RWPE1 (cell line): ENCODE measurements at regions not wholly inside any gene's neighbourhood (a gene's known extent, or its start where the extent isn't known, plus 50 kb on each side); places are given as distances from the start of the nearest gene placed in this dataset.

Experiments used
- CTCF ChIA-PET: fragments of 350-600 bp; sonication (Branson Sonifier 250); formaldehyde crosslinking; extraction: SDS; loops from one replicate; lab custom pipeline; 2021; lab: Yijun Ruan, JAX
- POLR2A ChIA-PET: fragments of 400-600 bp; formaldehyde crosslinking; extraction: SDS; loops from one replicate; lab custom pipeline; 2020; ENCODE audit warnings: antibody characterized with exemption; ENCODE audit not compliant: low non-redundant PET; lab: Yijun Ruan, JAX
- DNase-seq: peaks from one replicate; pipeline ENCODE4 v3.0.0; 2012; ENCODE audit warnings: low spot score
- H3K27ac ChIP-seq: fragments of 450-650 bp; 2 replicates; pipeline ENCODE4 v1.5.1; 2017
- TF ChIP-seq, protein P1 (sequence below): fragments of 450-650 bp; conservative IDR thresholded peaks from 2 replicates; pipeline ENCODE4 v1.5.1; 2017; ENCODE audit warnings: low read depth, mild to moderate bottlenecking

GRCh38 chr7:91579837-91580236 lies 300.7 kb downstream of the MTERF1 start:
- TF ChIP-seq, protein P1, sequence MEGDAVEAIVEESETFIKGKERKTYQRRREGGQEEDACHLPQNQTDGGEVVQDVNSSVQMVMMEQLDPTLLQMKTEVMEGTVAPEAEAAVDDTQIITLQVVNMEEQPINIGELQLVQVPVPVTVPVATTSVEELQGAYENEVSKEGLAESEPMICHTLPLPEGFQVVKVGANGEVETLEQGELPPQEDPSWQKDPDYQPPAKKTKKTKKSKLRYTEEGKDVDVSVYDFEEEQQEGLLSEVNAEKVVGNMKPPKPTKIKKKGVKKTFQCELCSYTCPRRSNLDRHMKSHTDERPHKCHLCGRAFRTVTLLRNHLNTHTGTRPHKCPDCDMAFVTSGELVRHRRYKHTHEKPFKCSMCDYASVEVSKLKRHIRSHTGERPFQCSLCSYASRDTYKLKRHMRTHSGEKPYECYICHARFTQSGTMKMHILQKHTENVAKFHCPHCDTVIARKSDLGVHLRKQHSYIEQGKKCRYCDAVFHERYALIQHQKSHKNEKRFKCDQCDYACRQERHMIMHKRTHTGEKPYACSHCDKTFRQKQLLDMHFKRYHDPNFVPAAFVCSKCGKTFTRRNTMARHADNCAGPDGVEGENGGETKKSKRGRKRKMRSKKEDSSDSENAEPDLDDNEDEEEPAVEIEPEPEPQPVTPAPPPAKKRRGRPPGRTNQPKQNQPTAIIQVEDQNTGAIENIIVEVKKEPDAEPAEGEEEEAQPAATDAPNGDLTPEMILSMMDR: no peak
- DNase-seq: no peak
- POLR2A ChIA-PET: no interaction called here
- H3K27ac ChIP-seq: no peak overlapping the region
- CTCF ChIA-PET: interaction anchor here (0.6 to 1.0 kb wide), 3 partner anchors 10 to 194 kb away, joined by 3 read pairs; no protein-coding TSS in a partner anchor

GRCh38 chr7:91582799-91583477 lies 297.6 kb downstream of the MTERF1 start:
- DNase-seq: no peak
- TF ChIP-seq, protein P1: no peak
- ChIA-PET POLR2A (no interaction called here), CTCF (no interaction called here)
- no peak overlapping the region for H3K27ac ChIP-seq

DNA sequence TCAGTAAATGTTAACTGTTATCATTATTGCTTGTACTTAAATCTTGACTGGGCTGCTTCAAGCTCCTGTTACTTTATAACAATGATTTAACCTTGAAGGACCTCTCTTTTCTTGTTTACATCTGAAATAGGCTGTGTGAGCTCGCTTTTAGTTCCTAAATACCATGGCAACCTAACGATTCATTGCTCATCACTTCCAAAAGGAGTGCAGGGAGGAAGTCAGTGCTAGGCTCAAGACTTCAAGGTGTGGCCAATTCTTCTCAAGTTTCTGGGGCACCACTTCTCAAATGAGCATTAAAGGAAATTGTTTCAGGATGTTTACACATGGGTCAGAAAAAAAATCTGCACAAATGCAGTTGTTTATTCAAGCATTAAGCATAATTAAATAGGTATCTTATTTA lies 284.2 kb downstream of the MTERF1 start:
- H3K27ac ChIP-seq: no peak overlapping the region
- ChIA-PET CTCF (no interaction called here), POLR2A (no interaction called here)
- DNase-seq: no peak
- TF ChIP-seq, protein P1: no peak

GRCh38 chr7:91598791-91599190 lies 281.7 kb downstream of the MTERF1 start:
- no peak overlapping the region for H3K27ac ChIP-seq
- CTCF ChIA-PET: no interaction called here
- TF ChIP-seq, protein P1: no peak
- POLR2A ChIA-PET: no interaction called here
- no peak for DNase-seq

DNA sequence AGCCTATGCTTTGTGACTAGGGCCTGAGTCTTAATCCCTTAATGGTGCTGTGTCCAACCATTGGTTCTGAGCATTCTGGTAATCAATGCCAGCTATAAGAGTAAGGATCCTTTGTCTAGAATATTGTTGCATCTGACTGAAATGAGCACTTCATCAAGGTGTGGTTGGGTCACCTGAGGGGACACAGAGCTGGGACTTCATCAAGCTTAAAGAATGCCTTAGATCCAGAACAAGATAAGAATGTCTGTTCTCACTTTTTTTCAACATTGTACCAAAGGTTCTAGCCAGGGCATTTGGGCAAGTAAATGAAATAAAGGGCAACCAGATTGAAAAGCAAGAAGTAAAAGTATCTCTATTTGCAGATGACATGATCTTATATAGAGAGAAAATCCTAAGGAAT lies 280.4 kb downstream of the MTERF1 start:
- DNase-seq: no peak
- TF ChIP-seq, protein P1: no peak
- CTCF ChIA-PET: no interaction called here
- POLR2A ChIA-PET: no interaction called here
- H3K27ac ChIP-seq: no peak overlapping the region

- ChIA-PET CTCF (no interaction called here), POLR2A (no interaction called here)
- TF ChIP-seq, protein P1: no peak
- H3K27ac ChIP-seq: no peak overlapping the region
- no peak for DNase-seq
Measured at GRCh38 chr7:91603707-91604106, 276.8 kb downstream of the MTERF1 start.
